Muscle of leg (tissue), 3 donors: ENCODE measurements at regions not wholly inside any gene's neighbourhood (a gene's known extent, or its start where the extent isn't known, plus 50 kb on each side); places are given as distances from the start of the nearest gene placed in this dataset.

Experiments
- DNase-seq: peaks from one replicate; pipeline ENCODE4 v3.0.0; 2013
- H3K27ac ChIP-seq: one replicate; pipeline ENCODE4 v1.5.1; 2013; ENCODE audit warnings: mild to moderate bottlenecking, low read length, control low read depth
- H3K27me3 ChIP-seq: one replicate; pipeline ENCODE4 v1.6.1; 2013; ENCODE audit warnings: low read length; ENCODE audit not compliant: control insufficient read depth, insufficient read depth
- H3K36me3 ChIP-seq: one replicate; pipeline ENCODE4 v1.6.1; 2013; ENCODE audit warnings: low read length; ENCODE audit not compliant: control insufficient read depth, insufficient read depth
- H3K4me1 ChIP-seq: one replicate; pipeline ENCODE4 v1.6.1; 2013; ENCODE audit warnings: low read length; ENCODE audit not compliant: control insufficient read depth, insufficient read depth
- H3K4me3 ChIP-seq: one replicate; pipeline ENCODE4 v1.5.1; 2013; ENCODE audit warnings: low read length, control low read depth
- H3K9me3 ChIP-seq: replicated peaks from 2 replicates; pipeline ENCODE4 v1.6.1; 2013; ENCODE audit warnings: low read depth, low read length; ENCODE audit not compliant: control insufficient read depth
- WGBS: methylation state at CpG from one replicate; pipeline ENCODE4 v1.1.5; 2013; ENCODE audit warnings: missing lambda C conversion rate; ENCODE audit not compliant: insufficient coverage; 5-methylcytosine and 5-hydroxymethylcytosine counted together

GRCh38 chr2:173678186-173678585 is 287.0 kb downstream of the SP3 start:
- Histone ChIP-seq H3K4me1 (no peaks in the 10 kb centered on the region), H3K9me3 (peaks cover 4% of the 10 kb centered on the region), H3K27me3 (no peaks in the 10 kb centered on the region), H3K27ac (no peak overlapping the region), H3K36me3 (no peaks in the 10 kb centered on the region), H3K4me3 (no peak overlapping the region)
- no CpG with 5 or more reads among the region's 1 CpG for WGBS
- no peak for DNase-seq

- Histone ChIP-seq H3K4me1 (no peaks in the 10 kb centered on the region), H3K9me3 (peaks cover 4% of the 10 kb centered on the region), H3K36me3 (no peaks in the 10 kb centered on the region), H3K4me3 (no peak overlapping the region), H3K27ac (no peak overlapping the region), H3K27me3 (no peaks in the 10 kb centered on the region)
- WGBS: 52% methylated on average over 2 of the region's 3 CpGs
- no peak for DNase-seq
Observed at GRCh38 chr2:173680574-173680973, 284.6 kb downstream of the SP3 start.

GRCh38 chr2:173681881-173682650 is 283.1 kb downstream of the SP3 start:
- Histone ChIP-seq H3K27ac (no peak overlapping the region), H3K9me3 (peaks cover 4% of the 10 kb centered on the region), H3K36me3 (no peaks in the 10 kb centered on the region), H3K4me3 (no peak overlapping the region), H3K4me1 (no peaks in the 10 kb centered on the region), H3K27me3 (no peaks in the 10 kb centered on the region)
- DNase-seq: peak; percentile 29
- WGBS: 79% methylated on average over 2 of the region's 4 CpGs

GRCh38 chr2:173684896-173685459 is 280.2 kb downstream of the SP3 start:
- H3K27me3 ChIP-seq: no peaks in the 10 kb centered on the region
- H3K36me3 ChIP-seq: no peaks in the 10 kb centered on the region
- H3K27ac ChIP-seq: no peak overlapping the region
- WGBS: 100% methylated on average over 1 of the region's 6 CpGs
- peaks cover 4% of the 10 kb centered on the region for H3K9me3 ChIP-seq
- no peak overlapping the region for H3K4me3 ChIP-seq
- no peaks in the 10 kb centered on the region for H3K4me1 ChIP-seq
- DNase-seq: no peak

- peaks cover 5% of the 10 kb centered on the region for H3K4me1 ChIP-seq
Observed at GRCh38 chr2:173690349-173690748, 274.8 kb downstream of the SP3 start.

GRCh38 chr2:173692068-173692467 is 273.1 kb downstream of the SP3 start:
- H3K4me1 ChIP-seq: peaks cover 11% of the 10 kb centered on the region
- no peak overlapping the region for H3K27ac ChIP-seq
- 30% methylated on average over 2 of the region's 5 CpGs for WGBS
- H3K4me3 ChIP-seq: no peak overlapping the region
- no peaks in the 10 kb centered on the region for H3K9me3 ChIP-seq
- DNase-seq: peak; percentile 92
- H3K27me3 ChIP-seq: no peaks in the 10 kb centered on the region
- no peaks in the 10 kb centered on the region for H3K36me3 ChIP-seq

More at GRCh38 chr2:173690349-173690748, 274.8 kb downstream of the SP3 start:
- H3K36me3 ChIP-seq: no peaks in the 10 kb centered on the region
- no peak overlapping the region for H3K27ac ChIP-seq
- H3K9me3 ChIP-seq: no peaks in the 10 kb centered on the region
- no peak overlapping the region for H3K4me3 ChIP-seq
- no peaks in the 10 kb centered on the region for H3K27me3 ChIP-seq
- no peak for DNase-seq

GRCh38 chr2:173693044-173693589 is 272.1 kb downstream of the SP3 start:
- no peak overlapping the region for H3K27ac ChIP-seq

GRCh38 chr2:173696274-173696673 is 268.9 kb downstream of the SP3 start:
- WGBS: no CpG with 5 or more reads among the region's 5 CpGs
- H3K27ac ChIP-seq: no peak overlapping the region
- peak; percentile 79 for DNase-seq
- no peak overlapping the region for H3K4me3 ChIP-seq
- H3K27me3 ChIP-seq: no peaks in the 10 kb centered on the region
- H3K4me1 ChIP-seq: peaks cover 11% of the 10 kb centered on the region
- H3K36me3 ChIP-seq: no peaks in the 10 kb centered on the region
- no peaks in the 10 kb centered on the region for H3K9me3 ChIP-seq

More at GRCh38 chr2:173693044-173693589, 272.1 kb downstream of the SP3 start:
- H3K4me3 ChIP-seq: no peak overlapping the region
- WGBS: no CpG with 5 or more reads among the region's 5 CpGs
- H3K27me3 ChIP-seq: no peaks in the 10 kb centered on the region
- no peaks in the 10 kb centered on the region for H3K9me3 ChIP-seq
- H3K36me3 ChIP-seq: no peaks in the 10 kb centered on the region
- H3K4me1 ChIP-seq: peaks cover 11% of the 10 kb centered on the region
- no peak for DNase-seq

GRCh38 chr2:173697929-173698328 is 267.2 kb downstream of the SP3 start:
- no peaks in the 10 kb centered on the region for H3K27me3 ChIP-seq
- H3K9me3 ChIP-seq: no peaks in the 10 kb centered on the region
- 88% methylated on average over 1 of the region's 1 CpG for whole genome bisulfite sequencing
- no peak overlapping the region for H3K27ac ChIP-seq
- H3K36me3 ChIP-seq: no peaks in the 10 kb centered on the region
- no peak for DNase-seq
- no peak overlapping the region for H3K4me3 ChIP-seq
- peaks cover 6% of the 10 kb centered on the region for H3K4me1 ChIP-seq

- Histone ChIP-seq H3K4me3 (no peak overlapping the region), H3K27ac (peak overlapping the region; percentile 6), H3K4me1 (peaks cover 9% of the 10 kb centered on the region), H3K27me3 (no peaks in the 10 kb centered on the region), H3K36me3 (no peaks in the 10 kb centered on the region), H3K9me3 (no peaks in the 10 kb centered on the region)
- DNase-seq: peak; percentile 63
- 13% methylated on average over 2 of the region's 4 CpGs for WGBS
Observed at GRCh38 chr2:173705656-173706055, 259.5 kb downstream of the SP3 start.
